ENCODE measurements at regions not wholly inside any gene's neighbourhood (a gene's known extent, or its start where the extent isn't known, plus 50 kb on each side); places are given as distances from the start of the nearest gene placed in this dataset.

DNA sequence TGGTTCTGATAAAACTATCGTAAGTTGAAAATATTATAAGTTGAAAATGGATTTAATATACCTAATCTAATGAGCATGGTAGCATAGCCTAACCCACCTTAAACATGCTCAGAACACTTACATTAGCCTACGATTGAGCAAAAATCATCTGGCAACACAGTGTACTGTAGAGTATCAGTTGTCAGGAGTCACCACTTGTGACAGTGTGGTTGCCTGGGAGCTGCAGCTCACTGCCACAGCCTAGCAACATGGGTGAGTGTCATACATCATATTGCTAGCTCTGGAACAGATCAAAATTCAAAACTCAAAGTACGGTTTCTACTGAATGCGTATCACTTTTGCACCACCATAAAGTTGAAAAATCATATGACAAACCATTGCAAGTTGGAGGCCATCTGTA, 203.5 kb downstream of the ATXN7L3B start:
- no peaks in the 10 kb centered on the region for H3K36me3 ChIP-seq (ENCODE audit: control insufficient read depth in 2 of 2, insufficient read depth in 2 of 2, low read length in 1 of 2)
- ATAC-seq (no peak), DNase-seq (ENCODE audit: low read depth, low spot score) (no peak), FAIRE-seq (no peak)
- H3K9ac ChIP-seq (ENCODE audit: control insufficient read depth, insufficient read depth, low read length) = no peak overlapping the region
- ChIA-PET CTCF (no interaction called here), POLR2A (no interaction called here), RAD21 (ENCODE audit: unreplicated experiment) (no interaction called here), SMC1A (ENCODE audit: uncharacterized antibody, unreplicated experiment) (no interaction called here)
- no peak overlapping the region for H3K4me3 ChIP-seq
- no peaks in the 10 kb centered on the region for H3K79me2 ChIP-seq (ENCODE audit: control insufficient read depth, insufficient read depth, low read length)
- no peaks in the 10 kb centered on the region for H3K27me3 ChIP-seq (replicated peaks in 1 of 2; ENCODE audit: control insufficient read depth in 2 of 2, insufficient read depth in 2 of 2, low read length in 1 of 2)
- H3K27ac ChIP-seq (ENCODE audit: control insufficient read depth, insufficient read depth) = no peak overlapping the region
- BruUV-seq (replicated peaks) = no TSS peak
- in situ Hi-C loops (cut with MboI) = no loop called here
- no peak overlapping the region for H3K4me2 ChIP-seq (ENCODE audit: control insufficient read depth, insufficient read depth)
- TF ChIP-seq PAX5 (IDR thresholded peaks at IDR 0.05; ENCODE audit: borderline replicate concordance, low read depth, low read length) = no peak
- TF ChIP-seq IRF5 (IDR thresholded peaks at IDR 0.05; ENCODE audit: borderline replicate concordance) = no peak
- TF ChIP-seq RB1 (IDR thresholded peaks at IDR 0.05; ENCODE audit: borderline replicate concordance) = no peak
- TF ChIP-seq NBN (IDR thresholded peaks at IDR 0.05) = no peak
- no peak for TF ChIP-seq KAT2A (conservative IDR thresholded peaks at IDR 0.05; ENCODE audit: control insufficient read depth, low read depth, low read length)
- TF ChIP-seq, protein P1, sequence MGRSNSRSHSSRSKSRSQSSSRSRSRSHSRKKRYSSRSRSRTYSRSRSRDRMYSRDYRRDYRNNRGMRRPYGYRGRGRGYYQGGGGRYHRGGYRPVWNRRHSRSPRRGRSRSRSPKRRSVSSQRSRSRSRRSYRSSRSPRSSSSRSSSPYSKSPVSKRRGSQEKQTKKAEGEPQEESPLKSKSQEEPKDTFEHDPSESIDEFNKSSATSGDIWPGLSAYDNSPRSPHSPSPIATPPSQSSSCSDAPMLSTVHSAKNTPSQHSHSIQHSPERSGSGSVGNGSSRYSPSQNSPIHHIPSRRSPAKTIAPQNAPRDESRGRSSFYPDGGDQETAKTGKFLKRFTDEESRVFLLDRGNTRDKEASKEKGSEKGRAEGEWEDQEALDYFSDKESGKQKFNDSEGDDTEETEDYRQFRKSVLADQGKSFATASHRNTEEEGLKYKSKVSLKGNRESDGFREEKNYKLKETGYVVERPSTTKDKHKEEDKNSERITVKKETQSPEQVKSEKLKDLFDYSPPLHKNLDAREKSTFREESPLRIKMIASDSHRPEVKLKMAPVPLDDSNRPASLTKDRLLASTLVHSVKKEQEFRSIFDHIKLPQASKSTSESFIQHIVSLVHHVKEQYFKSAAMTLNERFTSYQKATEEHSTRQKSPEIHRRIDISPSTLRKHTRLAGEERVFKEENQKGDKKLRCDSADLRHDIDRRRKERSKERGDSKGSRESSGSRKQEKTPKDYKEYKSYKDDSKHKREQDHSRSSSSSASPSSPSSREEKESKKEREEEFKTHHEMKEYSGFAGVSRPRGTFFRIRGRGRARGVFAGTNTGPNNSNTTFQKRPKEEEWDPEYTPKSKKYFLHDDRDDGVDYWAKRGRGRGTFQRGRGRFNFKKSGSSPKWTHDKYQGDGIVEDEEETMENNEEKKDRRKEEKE (IDR thresholded peaks at IDR 0.05) = no peak
- TF ChIP-seq JUND (IDR thresholded peaks at IDR 0.05; ENCODE audit: low read depth, low read length) = no peak
- H3K9me3 ChIP-seq (replicated peaks; ENCODE audit: control insufficient read depth, insufficient read depth, low read length) = no peaks in the 10 kb centered on the region
- H3K4me1 ChIP-seq (ENCODE audit: control insufficient read depth, insufficient read depth, low read length) = no peaks in the 10 kb centered on the region
- 33% methylated on average over 4 of the region's 4 CpGs for WGBS (ENCODE audit: insufficient coverage, insufficient replicate concordance, low lambda C conversion rate, missing lambda C conversion rate)
- H2AFZ ChIP-seq (ENCODE audit: control insufficient read depth, low read depth, low read length) = no peak overlapping the region
- no peaks in the 10 kb centered on the region for H4K20me1 ChIP-seq (ENCODE audit: control insufficient read depth, insufficient read depth)
- intact Hi-C loops (cut with micrococcal nuclease; ENCODE audit: unreplicated experiment) = no loop called here
